Stimulated activated CD4-positive, alpha-beta T cell treated with anti-CD3 and anti-CD28 coated beads, Interleukin-2, amount 100 ng/mL, for 4 hours (primary cell): ENCODE measurements at regions not wholly inside any gene's neighbourhood (a gene's known extent, or its start where the extent isn't known, plus 50 kb on each side); places are given as distances from the start of the nearest gene placed in this dataset.

Experiments
- DNase-seq: peaks from one replicate; pipeline ENCODE4 v3.0.0-alpha.2; 2020; ENCODE audit warnings: low read depth

DNA sequence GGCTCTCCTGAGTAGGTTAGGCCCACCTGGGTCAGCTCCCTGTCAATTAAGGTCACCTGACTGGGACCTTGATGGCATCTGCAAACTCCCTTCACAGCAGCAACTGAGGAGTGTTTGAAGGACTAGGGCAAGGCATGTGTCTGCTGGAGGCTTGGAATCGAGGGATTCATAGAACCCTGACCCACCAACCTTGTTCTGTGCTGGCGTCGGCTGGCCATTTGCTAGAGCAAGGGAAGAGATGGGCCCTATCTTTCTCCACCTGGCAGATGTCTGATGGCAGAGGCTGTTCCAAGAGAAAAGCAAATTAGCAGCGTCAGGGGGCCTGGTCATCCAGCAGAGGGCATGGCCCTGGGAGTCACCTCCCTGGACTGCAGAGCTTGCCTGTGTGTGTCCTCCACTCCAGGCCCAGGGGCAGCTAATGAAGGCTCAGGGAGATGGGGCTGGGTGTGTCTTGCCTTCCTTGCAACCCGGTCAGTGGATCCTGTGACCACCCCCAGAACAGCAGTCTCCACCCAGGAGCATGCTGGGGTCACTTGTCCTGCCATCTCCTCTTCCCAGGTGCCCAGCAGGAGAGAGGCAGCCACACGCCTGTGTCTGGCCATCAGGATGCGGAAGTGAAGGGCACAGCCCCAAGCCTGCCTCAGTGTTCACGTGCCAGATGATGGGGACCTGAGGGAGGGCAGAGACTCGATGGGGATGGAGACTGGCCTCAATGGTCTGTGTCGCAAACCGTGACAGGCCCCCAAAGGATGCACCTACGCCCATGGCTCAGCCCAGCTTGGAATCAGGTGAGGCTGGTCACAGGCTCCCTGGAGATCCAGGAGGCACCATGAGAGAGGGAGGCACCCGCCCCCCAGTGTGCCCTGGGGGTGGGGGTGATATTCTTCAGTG, 53.9 kb downstream of the BARX1 start:
- DNase-seq: no peak

DNA sequence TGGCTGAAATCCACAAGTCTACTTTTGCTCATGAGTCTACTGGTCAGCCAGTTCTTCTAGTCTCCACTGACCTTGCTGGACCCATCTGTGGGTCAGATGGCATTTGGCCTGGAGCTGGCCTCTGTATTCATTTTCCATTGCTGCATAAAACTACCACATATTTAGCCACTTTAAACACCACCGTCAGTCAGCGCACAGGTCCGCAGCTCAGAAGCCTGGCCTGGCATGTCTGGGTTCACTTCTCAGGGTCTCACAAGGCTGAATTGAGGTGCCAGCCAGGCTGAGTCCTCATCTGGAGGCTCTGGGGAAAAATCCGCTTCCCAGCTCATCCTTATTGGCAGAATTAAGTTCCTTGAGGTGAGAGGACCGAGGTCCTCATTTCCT, 54.7 kb downstream of the BARX1 start:
- no peak for DNase-seq

DNA sequence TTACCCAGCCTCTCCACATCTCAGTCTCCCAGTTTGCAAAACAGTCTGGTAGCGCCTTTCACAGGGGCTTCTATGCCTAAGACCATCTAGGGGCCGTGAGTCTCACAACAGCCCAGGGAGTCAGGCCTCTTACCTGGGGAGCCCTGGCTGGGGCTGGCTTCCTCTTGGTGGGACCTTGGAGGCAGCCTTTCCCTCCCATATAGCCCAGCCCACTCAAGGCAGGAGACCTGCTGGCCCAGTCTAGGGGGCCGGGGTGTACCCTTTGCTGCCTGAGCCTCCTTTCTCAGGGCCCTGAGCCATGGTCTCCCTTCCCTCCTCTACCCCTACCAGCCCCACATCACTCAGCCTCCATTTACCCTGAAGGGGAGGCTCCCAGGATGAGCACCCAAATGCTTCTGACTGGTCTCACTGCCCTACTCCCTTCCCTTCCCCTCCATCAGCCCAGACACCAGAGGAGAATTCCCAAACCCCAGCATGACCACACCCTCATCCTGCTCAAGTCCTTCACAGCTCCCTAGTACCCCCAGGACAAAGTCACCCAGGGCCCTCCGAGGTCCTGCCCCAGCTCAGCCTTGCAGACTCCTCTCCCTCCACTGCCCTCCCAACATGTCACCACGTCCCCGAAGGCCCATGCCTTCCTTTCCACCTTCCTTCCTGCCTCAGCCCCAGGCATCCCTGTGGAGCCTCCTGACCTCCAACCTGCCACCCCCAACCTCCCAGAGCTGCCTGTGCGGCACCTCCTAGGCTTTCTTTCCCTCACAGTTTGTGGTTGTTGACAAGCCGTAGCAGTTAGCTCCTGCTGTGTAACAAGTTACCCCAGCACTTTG, 55.3 kb downstream of the BARX1 start:
- no peak for DNase-seq

DNA sequence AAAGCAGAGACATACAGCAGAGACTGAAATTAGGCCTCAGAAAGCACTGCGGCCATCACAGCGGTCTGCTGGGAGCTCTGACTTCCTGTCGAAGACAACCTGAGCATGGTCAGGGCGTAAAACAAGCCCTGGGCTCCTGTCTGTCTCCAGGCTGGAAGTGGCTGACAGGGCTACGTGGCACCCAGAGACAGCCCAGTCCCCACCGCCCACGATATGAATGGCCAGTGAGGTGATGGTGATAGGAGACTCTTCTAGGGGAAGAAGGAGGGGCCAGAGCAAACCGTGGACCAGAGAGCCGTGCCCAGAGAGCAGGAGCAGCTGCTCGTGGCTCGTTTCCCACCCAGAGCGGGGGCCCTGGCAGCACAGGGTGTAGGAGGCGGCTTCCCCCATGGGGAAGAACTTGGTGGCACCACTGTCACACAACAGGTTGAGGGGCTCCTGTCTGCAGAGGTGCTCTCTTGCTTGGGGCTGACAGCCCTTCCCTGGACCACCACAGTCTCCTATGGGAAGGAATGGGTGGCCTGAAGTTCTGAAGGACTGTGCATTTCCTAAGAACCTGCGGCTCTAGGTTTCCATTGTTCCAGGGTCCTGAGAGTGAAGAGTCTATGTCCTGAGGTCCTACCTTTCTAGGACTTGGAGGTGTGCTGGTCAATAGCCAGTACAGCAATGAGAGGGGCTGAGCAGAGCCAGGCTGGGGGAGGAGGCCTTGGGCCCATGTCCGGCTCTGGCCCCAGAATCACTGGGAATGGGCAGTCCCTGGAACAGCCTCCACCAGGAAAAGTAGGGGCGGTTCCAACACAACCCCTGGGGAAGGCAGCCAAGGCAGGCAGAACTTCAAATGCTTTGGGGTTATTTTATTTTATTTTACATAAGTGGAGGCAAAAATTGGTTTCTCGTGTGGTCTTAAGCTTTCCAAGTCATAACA, 56.4 kb downstream of the BARX1 start:
- DNase-seq: no peak

DNA sequence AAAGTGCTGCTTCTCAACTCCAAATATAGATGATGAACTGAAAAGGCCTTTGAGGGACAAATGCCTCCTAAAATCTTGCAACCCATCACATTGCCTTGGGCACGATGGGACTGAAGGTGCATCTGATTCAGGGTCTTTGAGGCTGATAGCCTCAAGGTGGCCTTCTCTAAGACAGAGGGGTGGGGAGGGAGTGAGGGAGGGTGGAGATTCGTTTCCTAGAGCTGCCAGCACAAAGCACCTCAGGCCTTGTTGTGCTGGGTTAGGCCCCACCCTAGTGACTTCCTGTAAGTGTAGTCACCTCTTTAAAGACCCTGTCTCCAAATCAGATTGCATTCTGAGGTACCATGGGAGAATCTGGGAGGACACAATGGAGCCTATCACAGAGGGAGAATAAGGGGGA, 57.1 kb downstream of the BARX1 start:
- no peak for DNase-seq

DNA sequence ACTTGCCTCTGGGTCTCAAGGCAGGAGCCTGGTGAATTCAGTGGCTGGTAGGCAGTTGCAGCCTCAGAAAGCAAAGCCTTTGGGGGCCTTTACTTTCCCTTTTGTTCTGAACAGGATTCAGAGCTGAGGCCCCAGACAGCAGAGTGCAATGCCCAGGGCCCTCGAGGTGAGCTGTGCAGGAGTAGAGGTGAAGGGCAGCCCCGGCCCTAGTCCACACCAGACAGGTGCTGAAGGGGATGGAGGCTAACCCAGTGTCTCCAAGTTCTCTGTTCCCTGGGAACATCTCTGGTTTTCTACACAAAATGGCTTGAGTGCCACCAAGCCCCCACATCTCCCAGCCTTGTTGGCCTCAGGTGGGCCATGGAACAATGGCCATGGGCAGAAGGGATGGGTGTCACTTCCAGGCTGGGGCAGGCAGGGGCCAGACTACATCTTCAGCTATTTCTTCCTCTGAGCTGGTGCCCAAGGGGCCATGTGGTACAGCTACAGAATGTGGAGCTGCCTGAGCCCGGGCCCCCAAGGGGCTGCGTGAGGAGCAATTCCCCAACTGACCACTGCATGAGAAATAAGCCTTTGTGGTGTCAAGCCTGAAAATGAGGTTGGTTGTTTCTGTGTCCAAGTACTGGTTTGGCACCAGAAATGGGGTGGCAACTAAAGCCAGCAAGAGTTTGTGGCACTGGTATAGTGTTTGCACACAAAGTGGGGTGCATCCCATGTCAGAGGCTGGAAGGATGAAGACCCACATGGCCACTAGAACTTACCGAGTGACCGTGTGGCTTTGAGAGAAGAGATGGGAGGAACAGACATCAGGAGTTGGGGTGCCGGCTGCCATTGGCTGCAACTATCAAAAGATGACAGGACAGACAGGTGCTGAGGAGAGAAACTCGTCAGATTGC, 57.8 kb downstream of the BARX1 start:
- DNase-seq: no peak

DNA sequence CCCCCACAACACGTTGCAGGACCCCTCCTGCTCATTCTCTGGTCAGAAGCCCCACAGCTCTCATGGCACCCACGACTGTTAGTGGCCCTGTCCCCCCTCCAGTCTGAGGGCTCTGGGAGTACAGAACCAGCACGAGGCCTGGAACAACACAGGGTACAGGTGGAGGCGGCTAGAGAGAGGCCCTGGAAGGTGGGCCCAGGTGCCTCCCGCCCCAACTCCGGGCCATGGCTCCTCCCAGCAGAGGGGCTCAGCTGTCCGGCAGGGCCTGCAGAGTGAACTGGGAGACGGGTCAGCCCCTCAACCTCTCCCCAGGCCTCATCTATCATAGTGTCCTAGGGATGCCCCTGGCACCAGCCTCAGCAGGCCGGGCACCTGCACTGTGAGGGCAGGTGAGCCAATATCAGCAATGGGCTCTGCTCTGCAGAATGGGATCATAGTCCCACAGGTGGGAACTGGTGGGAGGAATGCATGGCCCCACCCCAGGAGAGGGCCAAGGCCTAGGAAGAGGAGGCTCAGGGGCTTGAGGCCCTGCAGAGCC, 58.6 kb downstream of the BARX1 start:
- DNase-seq: no peak

DNA sequence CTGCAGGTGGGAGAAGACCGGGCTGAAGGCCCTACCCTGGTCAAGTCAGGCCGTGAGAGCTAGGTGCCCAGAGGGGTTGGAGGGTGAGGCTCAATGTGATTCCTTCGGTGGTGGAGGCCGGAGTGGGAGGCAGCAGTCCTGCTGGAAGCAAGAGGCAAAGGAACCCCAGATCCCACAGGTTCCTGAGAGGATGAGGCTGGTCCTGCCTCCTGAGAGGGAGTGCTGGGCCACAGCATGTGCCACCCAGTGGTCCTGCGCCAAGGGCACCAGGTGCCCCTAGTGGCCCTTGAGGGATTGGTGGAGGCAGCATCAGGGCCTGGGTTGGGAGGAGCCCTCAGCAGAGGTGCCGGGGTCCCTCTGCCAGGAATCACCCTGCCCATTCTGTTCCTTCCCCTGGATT, 59.1 kb downstream of the BARX1 start:
- no peak for DNase-seq

DNA sequence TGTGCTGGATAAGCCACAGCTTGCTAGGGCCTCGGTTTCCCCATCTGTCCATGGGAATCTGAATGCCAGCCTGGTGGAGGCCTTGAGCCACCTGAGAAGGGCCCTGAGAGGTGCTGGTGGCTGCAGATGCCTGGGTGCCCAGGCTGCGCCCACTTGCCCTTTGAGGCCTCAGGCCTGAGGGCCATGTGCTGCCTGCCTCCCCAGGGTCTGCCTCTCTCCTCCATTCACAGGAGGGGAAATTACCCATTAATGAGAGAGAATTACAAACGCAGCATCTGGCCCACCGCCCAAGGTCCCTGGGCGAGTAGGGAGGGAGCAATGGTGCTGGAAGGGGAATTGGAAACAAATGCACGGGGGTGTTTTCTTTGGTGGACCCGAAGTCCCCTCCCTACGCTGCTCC, 59.6 kb downstream of the BARX1 start:
- no peak for DNase-seq

DNA sequence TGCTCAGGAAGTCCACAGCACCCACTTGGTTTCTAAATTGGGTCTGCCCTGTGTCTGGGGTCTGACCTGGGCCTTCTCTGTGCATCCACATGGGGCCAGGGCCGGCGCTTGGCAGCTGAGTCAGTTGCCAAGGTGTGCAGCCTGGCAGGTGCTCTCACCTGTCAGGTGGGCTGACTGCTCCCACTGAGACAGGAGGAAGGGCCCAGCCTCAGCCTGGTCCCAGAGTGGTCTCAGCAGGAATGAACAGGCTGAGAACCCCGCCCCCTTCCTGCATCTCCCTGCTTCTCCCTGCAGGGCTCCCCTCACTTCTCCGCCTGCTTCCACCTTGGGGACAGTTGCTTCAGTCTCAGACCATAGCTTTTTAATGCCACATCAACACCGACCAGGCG, 60.5 kb downstream of the BARX1 start:
- DNase-seq: no peak

DNA sequence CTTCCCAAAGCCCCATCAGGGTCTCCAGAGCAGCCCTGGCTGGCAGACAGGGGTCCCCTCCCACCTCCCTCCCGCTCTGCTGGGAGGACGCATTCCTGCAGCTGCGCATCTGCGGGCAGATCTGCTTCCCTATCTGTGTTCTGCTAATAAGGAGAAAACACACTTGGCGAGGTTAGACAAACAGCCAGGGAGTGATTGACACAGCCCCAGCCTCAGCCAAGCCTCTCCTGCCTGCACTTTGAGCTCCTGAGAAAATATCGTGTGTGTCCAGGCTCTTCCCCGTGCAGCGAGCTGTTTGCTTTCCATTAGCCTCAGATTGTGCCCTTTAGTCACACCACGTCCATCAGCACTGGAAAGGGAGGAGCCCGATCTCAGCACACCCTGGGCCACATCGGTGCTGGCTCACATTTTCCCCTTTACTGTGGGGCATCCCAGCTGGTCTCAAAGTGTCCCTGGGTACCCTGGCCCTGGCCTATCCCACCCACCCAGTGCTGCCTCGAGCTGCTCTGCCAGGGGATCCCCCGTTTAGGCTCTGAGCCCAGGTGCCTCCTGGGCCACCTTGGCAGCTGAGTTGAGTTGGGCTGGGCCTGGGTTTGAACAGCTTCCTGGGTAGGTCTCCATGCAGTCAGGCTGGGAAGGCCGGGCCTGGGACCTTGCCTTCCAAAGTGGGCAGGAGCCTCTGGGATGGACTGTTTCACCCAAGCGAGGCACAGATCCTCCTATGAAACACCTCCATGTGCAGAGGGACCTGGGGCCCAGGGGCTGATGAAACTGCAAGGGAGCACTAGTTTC, 61.1 kb downstream of the BARX1 start:
- DNase-seq: no peak

DNA sequence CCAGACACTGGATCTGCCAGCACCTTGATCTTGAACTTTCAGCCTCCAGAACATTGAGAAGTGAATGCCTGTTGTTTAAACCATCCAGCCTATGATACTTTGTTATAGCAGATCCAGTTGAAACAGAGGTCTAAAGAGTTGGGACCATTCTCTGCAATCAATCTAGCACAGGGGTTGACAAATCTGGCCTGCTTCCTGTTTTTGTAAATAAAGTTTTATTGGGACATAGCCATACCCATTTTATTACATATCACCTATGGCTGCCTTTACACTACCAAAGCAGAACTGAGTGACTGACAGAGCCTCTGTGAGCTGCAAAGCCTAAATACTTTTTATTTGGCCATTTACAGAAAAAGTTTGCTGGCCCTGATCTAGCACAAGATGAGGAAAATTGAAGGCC, 62.0 kb downstream of the BARX1 start:
- DNase-seq: no peak

DNA sequence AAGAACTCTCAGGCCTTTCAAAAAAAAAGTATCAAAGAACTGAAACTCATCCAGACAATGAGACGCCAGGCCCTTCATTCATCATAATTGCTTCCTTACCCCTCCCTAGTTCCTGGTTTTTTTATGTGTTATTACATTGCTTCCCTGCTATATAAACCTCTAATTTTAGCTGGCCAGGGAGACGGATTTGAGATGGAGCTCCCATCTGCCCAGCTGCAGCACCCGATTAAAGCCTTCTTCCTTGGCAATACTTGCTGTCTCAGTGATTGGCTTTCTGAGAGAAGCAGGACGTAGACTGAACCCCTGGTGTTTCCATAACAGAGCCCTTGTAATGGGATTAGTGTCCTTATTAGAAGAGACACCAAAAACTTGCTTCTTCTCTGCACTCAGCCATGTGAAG, 62.4 kb downstream of the BARX1 start:
- no peak for DNase-seq

DNA sequence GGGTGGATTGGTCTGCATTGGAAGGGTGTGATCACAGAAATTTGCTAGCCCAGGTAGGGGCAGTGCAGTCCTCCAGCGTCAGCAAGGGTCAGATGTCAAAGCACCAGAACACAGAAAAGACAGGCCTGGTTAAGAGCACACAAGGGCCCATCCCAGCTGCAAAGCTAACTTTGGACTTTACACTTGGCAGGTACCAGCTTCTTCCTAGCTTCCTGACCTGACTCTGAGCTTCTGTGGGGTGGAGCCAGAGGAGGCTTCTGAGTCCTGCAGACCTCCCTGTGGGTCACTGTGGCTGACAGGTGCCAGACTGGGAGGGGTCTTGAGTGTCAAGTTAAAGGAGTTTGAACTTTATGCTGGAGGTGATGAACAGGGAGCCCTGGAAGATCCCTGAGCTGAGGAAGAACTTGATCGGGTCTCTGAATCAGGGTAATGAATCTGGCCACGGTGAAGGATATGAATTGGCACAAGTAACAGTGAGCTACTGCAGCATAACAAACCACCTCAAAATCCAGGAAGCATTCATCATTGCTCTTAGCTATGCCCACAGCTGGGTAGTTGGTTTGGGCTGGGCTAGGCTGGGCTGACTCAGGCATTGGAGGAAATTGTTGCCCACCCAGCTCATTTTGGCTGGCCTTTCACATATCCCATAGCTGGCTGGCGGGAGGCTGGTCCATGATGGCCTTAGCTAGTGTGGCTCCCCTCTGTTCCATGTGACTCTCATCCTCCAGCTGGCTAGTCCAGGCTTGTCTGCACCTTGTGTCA, 63.4 kb downstream of the BARX1 start:
- no peak for DNase-seq

DNA sequence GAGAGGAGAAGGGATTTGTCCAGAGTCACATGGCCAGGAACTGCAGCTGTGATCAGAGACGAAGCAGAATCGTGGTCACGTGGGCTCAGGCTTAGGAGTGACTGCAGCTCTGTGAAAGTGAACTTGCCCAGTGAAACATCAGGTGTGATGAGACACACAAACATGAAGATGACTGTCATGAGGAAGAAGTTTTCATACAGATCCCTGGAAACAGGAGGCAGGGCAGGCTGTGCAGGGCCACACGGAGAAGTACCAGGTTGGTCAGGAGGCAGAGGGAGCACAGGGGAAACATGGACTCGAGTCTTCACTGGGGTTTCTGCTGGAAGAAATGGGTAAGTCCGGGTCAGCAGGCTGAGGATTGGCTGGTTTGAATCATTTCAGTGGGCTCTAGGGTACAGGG, 64.1 kb downstream of the BARX1 start:
- no peak for DNase-seq

DNA sequence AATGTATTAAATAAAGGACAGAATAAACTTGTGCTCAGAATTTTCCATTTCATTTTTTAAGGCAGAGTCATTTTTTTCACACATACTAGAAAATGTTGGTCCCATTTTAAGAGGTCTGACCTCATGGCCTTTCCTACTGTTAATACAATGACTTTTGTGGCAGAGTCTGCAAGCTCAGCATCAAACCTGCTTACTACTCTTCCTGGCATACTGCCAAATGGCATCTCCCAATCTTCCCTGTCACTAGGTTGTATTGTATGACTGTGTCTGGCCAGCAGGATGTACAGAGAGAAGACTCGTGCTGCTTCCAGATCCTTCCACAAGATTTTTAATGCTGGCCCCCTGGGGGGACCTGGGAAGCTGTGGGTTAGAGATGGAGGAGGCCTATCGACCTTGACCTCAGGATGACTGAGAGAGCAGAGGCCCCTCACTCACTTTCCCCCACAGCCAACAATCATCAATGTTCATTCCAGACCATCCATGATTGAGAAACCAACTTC, 64.7 kb downstream of the BARX1 start:
- no peak for DNase-seq

DNA sequence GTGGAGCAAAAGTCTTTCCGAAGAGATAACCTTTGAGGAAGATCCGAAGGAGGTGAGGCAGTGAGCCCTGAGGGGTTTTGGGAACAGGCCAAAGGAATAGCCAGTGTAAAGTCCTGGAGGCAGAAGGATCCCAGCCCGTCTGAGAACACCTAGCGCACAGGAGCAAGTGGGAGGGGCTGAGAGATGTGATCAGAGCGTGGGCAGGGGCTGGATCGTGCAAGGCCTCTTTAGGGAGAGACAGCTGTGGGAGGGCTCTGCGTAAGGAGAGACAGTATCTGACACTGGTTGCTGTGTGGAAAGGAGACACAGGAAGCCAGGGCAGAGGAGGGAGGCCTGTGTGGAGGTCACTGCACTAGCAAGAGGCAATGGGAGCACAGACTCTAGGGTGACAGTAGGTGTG, 68.2 kb downstream of the BARX1 start:
- DNase-seq: no peak

DNA sequence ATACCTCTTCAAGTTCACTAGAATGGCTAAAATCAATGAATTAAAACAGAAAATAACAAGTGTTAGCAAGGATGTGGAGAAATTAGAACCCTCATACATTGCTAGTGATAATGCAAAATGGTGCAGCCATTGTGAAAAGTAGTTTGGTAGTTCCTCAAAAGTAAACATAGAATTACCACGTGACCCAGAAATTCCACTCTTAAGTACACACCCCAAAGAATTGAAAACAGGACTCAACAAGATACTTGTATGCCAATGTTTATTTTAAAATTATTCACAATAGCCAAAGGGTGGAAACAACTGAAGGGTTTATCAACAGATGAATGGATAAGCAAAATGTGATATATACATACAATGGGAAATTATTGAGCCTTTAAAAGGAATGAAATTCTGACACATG, 70.3 kb downstream of the BARX1 start:
- no peak for DNase-seq
